BLaER1 treated with 17β-estradiol and CSF1 and Interleukin-3, amounts not matched to agents 10 nM and 100 nM (cell line): ENCODE measurements at regions not wholly inside any gene's neighbourhood (a gene's known extent, or its start where the extent isn't known, plus 50 kb on each side); places are given as distances from the start of the nearest gene placed in this dataset.

Experiments
- H3K27ac ChIP-seq, 11 experiments: shearing (Covaris generic); formaldehyde crosslinking; 2 replicates each; pipeline ENCODE4 v1.8.1; 2022
- H3K27me3 ChIP-seq, 11 experiments: shearing (Covaris generic); formaldehyde crosslinking; 2 replicates each; pipeline ENCODE4 v1.8.1; 2022
- H3K36me3 ChIP-seq, 11 experiments: shearing (Covaris generic); formaldehyde crosslinking; 2 replicates each; pipeline ENCODE4 v1.8.1; 2022
- H3K4me1 ChIP-seq, 10 experiments: shearing (Covaris generic); formaldehyde crosslinking; 2 replicates each; pipeline ENCODE4 v1.8.1; 2022
- H3K4me2 ChIP-seq, 11 experiments: shearing (Covaris generic); formaldehyde crosslinking; 2 replicates each; pipeline ENCODE4 v1.8.1; 2022
- H3K4me3 ChIP-seq, 10 experiments: shearing (Covaris generic); formaldehyde crosslinking; 2 replicates each; pipeline ENCODE4 v1.8.1; 2022
- H3K9ac ChIP-seq, 11 experiments: shearing (Covaris generic); formaldehyde crosslinking; 2 replicates each; pipeline ENCODE4 v1.8.1; 2022
- H3K9me3 ChIP-seq, 11 experiments: shearing (Covaris generic); formaldehyde crosslinking; replicated peaks in 1 of 11; 2 replicates each; pipeline ENCODE4 v1.8.1; 2022
- H4K20me1 ChIP-seq, 11 experiments: shearing (Covaris generic); formaldehyde crosslinking; 2 replicates each; pipeline ENCODE4 v1.8.1; 2022
- Cebpa-rat ChIP-seq, 11 experiments: shearing (Covaris generic); IDR thresholded peaks; 2 replicates each; pipeline ENCODE4 v1.8.1; 2022

DNA sequence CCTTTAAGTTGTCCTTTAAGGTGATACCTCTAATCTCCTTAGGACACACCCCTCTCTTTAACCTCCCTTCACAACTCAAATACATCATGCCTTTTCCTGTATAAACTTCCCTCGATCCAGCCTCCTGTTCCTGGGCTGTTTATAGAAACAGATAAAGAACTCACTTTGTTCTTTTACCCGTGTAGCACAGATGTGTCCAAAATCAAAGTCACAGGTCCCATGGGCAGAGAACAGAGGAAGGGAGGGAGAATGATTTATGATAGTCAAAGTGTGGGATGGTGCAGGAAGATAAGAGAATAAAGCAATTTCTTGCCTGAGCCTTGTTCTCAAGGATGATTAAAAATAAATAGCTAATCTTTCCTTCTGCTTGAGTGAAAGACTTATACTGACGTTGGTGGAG lies 50.3 kb upstream of the CABCOCO1 start:
- no peak for TF ChIP-seq Cebpa-rat (IDR thresholded peaks at IDR 0.05)
- Histone ChIP-seq H3K9ac (no peak overlapping the region), H3K9me3 (no peaks in the 10 kb centered on the region), H3K36me3 (no peaks in the 10 kb centered on the region), H3K27ac (no peak overlapping the region), H4K20me1 (no peaks in the 10 kb centered on the region), H3K4me1 (0 out of 20 replicates have a peak, but pooled peaks cover 0 to 6% (median 0%) of the 10 kb centered on the region in 10 experiments), H3K4me3 (no peak overlapping the region), H3K27me3 (no peaks in the 10 kb centered on the region), H3K4me2 (no peak overlapping the region)

DNA sequence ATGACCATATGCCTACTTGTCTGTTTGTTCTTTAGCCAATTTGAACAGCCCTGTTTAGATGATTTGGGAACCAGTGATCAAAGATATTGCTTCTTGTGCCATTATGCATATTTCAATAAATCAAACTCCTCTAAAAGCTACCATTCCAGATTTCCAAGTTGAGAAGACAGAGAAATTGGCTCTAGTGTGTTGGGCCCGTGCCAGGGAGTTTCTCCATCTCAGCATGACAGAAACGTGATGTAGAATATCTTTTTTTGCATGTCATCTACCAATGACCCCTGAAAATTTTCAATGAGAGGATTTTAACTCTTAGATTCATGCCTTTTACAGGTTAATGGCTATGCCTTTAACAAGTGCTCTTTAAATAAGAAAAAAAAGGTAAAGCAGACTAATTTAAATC lies 50.7 kb upstream of the CABCOCO1 start:
- no peaks in the 10 kb centered on the region for H3K9me3 ChIP-seq
- H4K20me1 ChIP-seq = no peaks in the 10 kb centered on the region
- no peaks in the 10 kb centered on the region for H3K27me3 ChIP-seq
- no peak for TF ChIP-seq Cebpa-rat (IDR thresholded peaks at IDR 0.05)
- H3K4me3 ChIP-seq = no peak overlapping the region
- no peak overlapping the region for H3K27ac ChIP-seq
- no peak overlapping the region for H3K9ac ChIP-seq
- no peak overlapping the region for H3K4me2 ChIP-seq
- 0 out of 20 replicates have a peak, but pooled peaks cover 0 to 6% (median 0%) of the 10 kb centered on the region in 10 experiments for H3K4me1 ChIP-seq
- H3K36me3 ChIP-seq = no peaks in the 10 kb centered on the region

DNA sequence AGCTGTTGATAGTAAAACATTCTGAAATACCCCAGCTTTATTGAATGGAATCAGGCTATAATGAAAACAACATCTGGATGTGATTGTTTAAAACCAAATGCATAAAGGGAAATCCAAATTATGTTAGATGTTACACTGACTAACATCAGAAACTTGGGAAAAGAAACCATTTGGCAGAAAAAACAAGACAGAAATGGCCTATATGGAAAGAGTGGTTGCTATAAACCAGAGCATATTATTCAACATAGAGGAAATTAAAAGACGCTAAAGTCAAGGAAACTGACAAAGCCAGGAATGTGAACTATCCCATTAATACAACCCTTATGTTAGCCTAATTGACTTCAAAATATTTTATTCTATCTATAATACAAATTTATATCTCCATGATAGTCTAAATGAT lies 53.0 kb upstream of the CABCOCO1 start:
- Histone ChIP-seq H3K27ac (no peak overlapping the region), H3K4me3 (no peak overlapping the region), H3K36me3 (no peaks in the 10 kb centered on the region), H3K27me3 (no peaks in the 10 kb centered on the region), H4K20me1 (no peaks in the 10 kb centered on the region), H3K4me2 (no peak overlapping the region), H3K9ac (no peak overlapping the region), H3K9me3 (no peaks in the 10 kb centered on the region), H3K4me1 (0 out of 20 replicates have a peak, but pooled peaks cover 0 to 6% (median 0%) of the 10 kb centered on the region in 10 experiments)
- no peak for TF ChIP-seq Cebpa-rat (IDR thresholded peaks at IDR 0.05)

DNA sequence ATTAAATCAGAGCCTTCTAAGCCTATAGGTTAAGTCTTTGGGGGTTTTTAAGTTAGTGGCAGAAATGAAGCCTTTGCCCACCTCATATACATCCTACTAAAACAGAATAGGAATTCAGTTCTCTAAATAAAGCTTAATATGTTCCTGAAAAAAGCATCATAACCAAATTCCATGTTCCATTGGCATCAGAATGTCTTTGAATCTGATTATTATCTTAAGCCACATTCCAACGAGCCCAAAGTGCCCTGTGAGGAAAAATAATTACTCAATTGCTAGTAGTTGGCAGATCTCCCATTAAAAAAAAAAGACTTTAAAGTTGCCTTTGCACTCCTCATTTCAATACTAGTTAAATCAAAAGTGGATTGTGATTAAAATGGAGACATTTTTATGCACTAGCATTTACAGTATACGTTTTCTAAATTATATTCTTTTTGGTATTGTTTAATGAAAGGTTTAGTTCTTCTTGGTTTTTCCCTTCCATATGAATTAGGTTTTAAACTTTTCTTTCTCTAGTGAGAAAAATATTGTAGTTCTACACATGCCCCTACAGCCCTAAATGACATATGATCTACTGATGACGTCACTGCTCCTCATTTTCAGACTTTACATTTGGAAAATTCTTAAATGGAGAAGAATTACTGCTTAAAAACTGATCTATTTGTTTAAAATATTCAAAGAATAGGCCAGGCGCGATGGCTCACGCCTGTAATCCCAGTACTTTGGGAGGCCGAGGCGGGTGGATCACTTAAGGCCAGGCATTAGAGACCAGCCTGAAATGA lies 54.3 kb upstream of the CABCOCO1 start:
- H3K36me3 ChIP-seq = no peaks in the 10 kb centered on the region
- H3K4me3 ChIP-seq = no peak overlapping the region
- H3K27ac ChIP-seq = no peak overlapping the region
- no peaks in the 10 kb centered on the region for H3K9me3 ChIP-seq
- no peaks in the 10 kb centered on the region for H3K27me3 ChIP-seq
- 0 out of 20 replicates have a peak, but pooled peaks cover 0 to 6% (median 0%) of the 10 kb centered on the region in 10 experiments for H3K4me1 ChIP-seq
- H3K4me2 ChIP-seq = no peak overlapping the region
- H3K9ac ChIP-seq = no peak overlapping the region
- H4K20me1 ChIP-seq = no peaks in the 10 kb centered on the region
- TF ChIP-seq Cebpa-rat (IDR thresholded peaks at IDR 0.05) = no peak

DNA sequence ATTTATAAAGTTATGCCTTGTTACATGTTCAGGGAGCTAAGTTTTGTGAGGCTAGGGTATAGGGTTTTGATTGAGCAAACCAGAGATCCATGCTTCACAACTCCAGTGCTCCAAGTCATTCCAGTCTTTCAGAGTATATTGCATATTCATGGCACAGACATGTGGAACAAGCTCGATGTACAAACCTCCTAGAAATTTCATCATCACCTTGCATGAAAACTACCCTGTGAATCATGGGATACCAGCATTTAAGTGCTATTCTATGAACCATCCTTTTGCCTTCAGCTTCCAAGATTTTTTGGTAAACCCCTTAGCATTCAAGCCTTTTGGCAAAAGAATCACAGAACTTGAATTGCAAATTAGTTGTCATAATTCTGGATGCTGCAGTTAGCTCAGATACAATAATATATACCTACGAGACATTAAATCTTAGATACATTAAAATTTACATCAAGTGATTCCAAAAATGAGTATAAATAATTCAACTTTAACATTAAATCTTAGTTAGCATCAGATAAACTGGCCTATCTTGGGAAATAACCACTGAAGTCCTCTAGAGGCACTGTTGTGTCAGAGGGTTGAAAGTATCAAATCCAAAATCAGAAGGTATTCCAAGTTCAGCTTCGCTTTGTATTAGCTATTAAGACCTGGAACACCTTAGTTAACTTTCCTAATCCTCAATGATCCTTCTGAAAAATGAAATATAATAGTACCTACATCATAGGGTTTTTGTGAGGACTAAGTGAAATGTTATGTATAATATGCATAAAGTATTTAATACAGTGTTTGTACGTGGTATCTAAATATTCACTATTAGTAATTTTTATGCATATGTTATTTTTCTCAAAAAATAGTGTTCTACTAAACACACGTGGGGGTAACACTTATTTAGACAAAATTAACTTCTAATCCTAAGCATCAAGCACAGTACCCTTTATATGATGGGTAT lies 55.5 kb upstream of the CABCOCO1 start:
- Histone ChIP-seq H3K4me3 (no peak overlapping the region), H3K9me3 (no peaks in the 10 kb centered on the region), H3K36me3 (no peaks in the 10 kb centered on the region), H3K4me1 (0 out of 20 replicates have a peak, but pooled peaks cover 0 to under 1% (median 0%) of the 10 kb centered on the region in 10 experiments), H3K27ac (no peak overlapping the region), H3K9ac (no peak overlapping the region), H3K4me2 (no peak overlapping the region), H4K20me1 (no peaks in the 10 kb centered on the region), H3K27me3 (no peaks in the 10 kb centered on the region)
- TF ChIP-seq Cebpa-rat (IDR thresholded peaks at IDR 0.05) = no peak

DNA sequence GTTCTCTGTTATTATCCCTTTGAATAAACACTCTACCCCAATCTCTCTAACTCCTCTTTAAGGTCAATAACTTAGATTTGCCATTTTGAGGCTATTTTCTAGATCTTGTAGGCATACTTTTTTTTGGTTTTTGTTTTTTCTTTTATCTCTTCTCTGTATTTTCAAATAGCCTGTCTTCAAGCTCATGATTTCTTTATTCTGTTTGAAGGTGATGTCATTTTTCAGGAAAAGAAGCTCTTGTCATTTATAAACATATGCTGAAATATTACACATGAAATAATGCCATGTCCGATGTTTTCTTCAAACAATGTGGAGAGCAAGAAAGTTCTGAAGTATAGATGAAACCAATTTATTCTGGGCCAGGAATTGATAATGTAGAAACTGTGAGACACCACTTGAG lies 57.5 kb upstream of the CABCOCO1 start:
- Histone ChIP-seq H3K27me3 (no peaks in the 10 kb centered on the region), H3K4me3 (no peak overlapping the region), H4K20me1 (no peaks in the 10 kb centered on the region), H3K36me3 (no peaks in the 10 kb centered on the region), H3K9ac (no peak overlapping the region), H3K4me2 (no peak overlapping the region), H3K9me3 (no peaks in the 10 kb centered on the region), H3K27ac (no peak overlapping the region), H3K4me1 (no peaks in the 10 kb centered on the region)
- no peak for TF ChIP-seq Cebpa-rat (IDR thresholded peaks at IDR 0.05)

DNA sequence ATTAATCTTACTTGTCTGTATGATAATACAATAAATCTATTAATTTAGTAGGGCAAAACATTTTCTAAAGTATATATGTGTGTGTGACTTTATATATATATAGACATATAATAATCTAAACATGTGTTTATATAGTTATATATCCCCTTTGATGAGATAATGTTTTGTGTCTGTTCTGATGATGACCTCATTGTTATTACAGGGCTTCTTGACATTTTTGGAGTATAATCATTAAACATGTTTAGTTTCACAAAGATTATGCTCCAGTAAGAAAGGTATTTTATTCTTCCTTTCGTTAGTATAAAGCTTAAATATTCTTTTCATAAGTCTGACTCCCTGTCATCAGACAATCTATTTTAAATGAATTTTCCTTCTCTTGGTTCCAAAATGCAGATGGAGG lies 62.3 kb upstream of the CABCOCO1 start:
- no peak for TF ChIP-seq Cebpa-rat (IDR thresholded peaks at IDR 0.05)
- Histone ChIP-seq H3K36me3 (no peaks in the 10 kb centered on the region), H3K27me3 (no peaks in the 10 kb centered on the region), H3K27ac (no peak overlapping the region), H3K9ac (no peak overlapping the region), H3K4me2 (no peak overlapping the region), H4K20me1 (no peaks in the 10 kb centered on the region), H3K4me3 (no peak overlapping the region), H3K9me3 (no peaks in the 10 kb centered on the region), H3K4me1 (no peaks in the 10 kb centered on the region)

DNA sequence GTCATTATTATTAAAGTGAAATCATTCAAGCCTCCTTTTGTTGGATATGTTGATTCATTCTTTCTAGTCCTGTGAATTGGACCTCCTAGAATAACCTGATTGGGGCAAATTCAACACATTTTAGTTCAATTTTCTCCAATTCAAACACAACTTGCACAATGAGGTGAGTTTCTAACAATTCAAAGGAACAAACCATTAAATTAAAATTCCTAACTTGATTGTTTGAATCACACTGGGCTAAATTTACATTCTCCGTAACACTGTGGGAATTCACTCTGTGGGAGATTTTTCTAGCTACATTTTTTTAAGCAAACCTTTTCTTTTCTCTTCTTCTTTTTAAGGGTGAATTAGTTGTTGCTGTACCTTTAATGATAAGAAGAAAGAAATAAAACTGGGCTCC lies 68.3 kb upstream of the CABCOCO1 start:
- Histone ChIP-seq H3K36me3 (no peaks in the 10 kb centered on the region), H3K4me3 (no peak overlapping the region), H4K20me1 (no peaks in the 10 kb centered on the region), H3K27me3 (no peaks in the 10 kb centered on the region), H3K4me1 (peaks cover 3 to 8% (median 5%) of the 10 kb centered on the region in 10 experiments; a peak in 14 of 20 replicates), H3K9ac (no peak overlapping the region), H3K9me3 (no peaks in the 10 kb centered on the region), H3K4me2 (no peak overlapping the region), H3K27ac (no peak overlapping the region)
- TF ChIP-seq Cebpa-rat (IDR thresholded peaks at IDR 0.05) = no peak

DNA sequence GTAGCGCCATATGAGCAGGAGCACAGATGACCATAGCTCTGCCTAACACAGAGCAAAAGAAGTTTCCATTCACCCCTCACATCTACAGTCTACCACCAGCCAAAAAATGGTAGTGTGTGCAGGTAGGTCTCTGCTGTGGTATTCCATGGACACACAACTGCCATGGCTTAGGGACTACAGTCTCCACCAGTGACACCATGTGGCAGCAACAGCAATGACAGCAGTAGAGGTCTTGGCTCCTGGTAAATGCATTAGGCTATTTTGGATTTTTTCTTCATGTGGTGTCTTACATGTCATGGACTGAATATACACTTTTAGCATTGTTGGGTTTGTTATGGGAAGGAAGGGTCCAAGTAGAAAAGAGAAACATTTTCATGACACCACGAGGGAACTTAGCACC lies 70.1 kb upstream of the CABCOCO1 start:
- no peak for TF ChIP-seq Cebpa-rat (IDR thresholded peaks at IDR 0.05)
- Histone ChIP-seq H4K20me1 (no peaks in the 10 kb centered on the region), H3K27me3 (no peaks in the 10 kb centered on the region), H3K27ac (no peak overlapping the region), H3K36me3 (no peaks in the 10 kb centered on the region), H3K9me3 (no peaks in the 10 kb centered on the region), H3K4me2 (no peak overlapping the region), H3K4me3 (no peak overlapping the region), H3K4me1 (peaks cover 4 to 13% (median 8%) of the 10 kb centered on the region in 10 experiments; a peak in 14 of 20 replicates), H3K9ac (no peak overlapping the region)
